Stimulated activated CD8-positive, alpha-beta memory T cell treated with anti-CD3 and anti-CD28 coated beads, Interleukin-2, amount 100 ng/mL, for 48 hours (primary cell): ENCODE measurements at regions not wholly inside any gene's neighbourhood (a gene's known extent, or its start where the extent isn't known, plus 50 kb on each side); places are given as distances from the start of the nearest gene placed in this dataset.
"Not testable (repeated sequence)": the region's sequence is repeated elsewhere in the genome, so short reads cannot be mapped to it uniquely, and the experiment has no call there.

Experiments
- DNase-seq, 2 donors: peaks; one replicate each; pipeline ENCODE4 v3.0.0-alpha.2; 2020; ENCODE audit warnings: low read depth in 2 of 2

- no peak for DNase-seq
Measured at GRCh38 chr4:126976850-126977632, 655.7 kb upstream of the INTU start.

- no peak for DNase-seq
Measured at GRCh38 chr4:126986005-126986404, 646.8 kb upstream of the INTU start.

- DNase-seq, result no peak
Measured at GRCh38 chr4:126986828-126987227, 645.9 kb upstream of the INTU start.

GRCh38 chr4:126991965-126992364 is 640.8 kb upstream of the INTU start:
- DNase-seq, result no peak

- no peak for DNase-seq
Measured at GRCh38 chr4:126992910-126993309, 639.8 kb upstream of the INTU start.

- DNase-seq, result no peak
Measured at GRCh38 chr4:126993351-126993750, 639.4 kb upstream of the INTU start.

GRCh38 chr4:126995235-126995634 is 637.5 kb upstream of the INTU start:
- DNase-seq, result no peak

GRCh38 chr4:127000110-127000509 is 632.6 kb upstream of the INTU start:
- no peak for DNase-seq

GRCh38 chr4:127000846-127001245 is 631.9 kb upstream of the INTU start:
- no peak for DNase-seq

- DNase-seq, result no peak
Measured at GRCh38 chr4:127001933-127002332, 630.8 kb upstream of the INTU start.

- no peak for DNase-seq
Measured at GRCh38 chr4:127006446-127006877, 626.3 kb upstream of the INTU start.

GRCh38 chr4:127007305-127007704 is 625.5 kb upstream of the INTU start:
- no peak for DNase-seq

GRCh38 chr4:127012549-127012948 is 620.2 kb upstream of the INTU start:
- DNase-seq, result no peak

- DNase-seq, result no peak
Measured at GRCh38 chr4:127015667-127016117, 617.1 kb upstream of the INTU start.

- no peak for DNase-seq
Measured at GRCh38 chr4:127018381-127018780, 614.4 kb upstream of the INTU start.

GRCh38 chr4:127020831-127021230 is 611.9 kb upstream of the INTU start:
- not testable (repeated sequence) for DNase-seq

GRCh38 chr4:127036296-127036695 is 596.5 kb upstream of the INTU start:
- no peak for DNase-seq

- DNase-seq, result no peak
Measured at GRCh38 chr4:127045861-127046260, 586.9 kb upstream of the INTU start.

- DNase-seq, result no peak
Measured at GRCh38 chr4:127047930-127048329, 584.8 kb upstream of the INTU start.

- no peak for DNase-seq
Measured at GRCh38 chr4:127048376-127049044, 584.2 kb upstream of the INTU start.

GRCh38 chr4:127049526-127049925 is 583.2 kb upstream of the INTU start:
- no peak for DNase-seq

- no peak for DNase-seq
Measured at GRCh38 chr4:127052742-127053141, 580.0 kb upstream of the INTU start.

GRCh38 chr4:127055357-127055756 is 577.4 kb upstream of the INTU start:
- DNase-seq, result no peak
